Chondrocyte (in vitro differentiated cells): ENCODE measurements at regions not wholly inside any gene's neighbourhood (a gene's known extent, or its start where the extent isn't known, plus 50 kb on each side); places are given as distances from the start of the nearest gene placed in this dataset.

Experiments used
- DNase-seq: peaks from one replicate; pipeline ENCODE4 v3.0.0; 2021; ENCODE audit warnings: mixed read lengths, low spot score
- H3K27ac Mint-ChIP-seq: one replicate; pipeline ENCODE4 v1.8.0; 2021; ENCODE audit warnings: mild to moderate bottlenecking, moderate library complexity, mixed read lengths; ENCODE audit not compliant: unreplicated experiment
- H3K27me3 Mint-ChIP-seq: 2 replicates; pipeline ENCODE4 v1.8.0; 2021; ENCODE audit warnings: low read depth, mixed read lengths
- H3K36me3 Mint-ChIP-seq: 2 replicates; pipeline ENCODE4 v1.8.0; 2021; ENCODE audit warnings: low read depth, mixed read lengths
- H3K4me1 Mint-ChIP-seq: 2 replicates; pipeline ENCODE4 v1.8.0; 2021; ENCODE audit warnings: low read depth, mild to moderate bottlenecking, mixed read lengths
- H3K4me3 Mint-ChIP-seq: one replicate; pipeline ENCODE4 v1.8.0; 2021; ENCODE audit warnings: mild to moderate bottlenecking, moderate library complexity, mixed read lengths; ENCODE audit not compliant: unreplicated experiment
- H3K9me3 Mint-ChIP-seq: 2 replicates; pipeline ENCODE4 v1.8.0; 2021; ENCODE audit warnings: low read depth, mixed read lengths
- TF ChIP-seq, protein P1 (sequence below): fragments of 200-600 bp; sonication (generic); IDR thresholded peaks from 2 replicates; pipeline ENCODE4 v1.5.0; 2021; ENCODE audit warnings: antibody characterized with exemption, mild to moderate bottlenecking, moderate library complexity

DNA sequence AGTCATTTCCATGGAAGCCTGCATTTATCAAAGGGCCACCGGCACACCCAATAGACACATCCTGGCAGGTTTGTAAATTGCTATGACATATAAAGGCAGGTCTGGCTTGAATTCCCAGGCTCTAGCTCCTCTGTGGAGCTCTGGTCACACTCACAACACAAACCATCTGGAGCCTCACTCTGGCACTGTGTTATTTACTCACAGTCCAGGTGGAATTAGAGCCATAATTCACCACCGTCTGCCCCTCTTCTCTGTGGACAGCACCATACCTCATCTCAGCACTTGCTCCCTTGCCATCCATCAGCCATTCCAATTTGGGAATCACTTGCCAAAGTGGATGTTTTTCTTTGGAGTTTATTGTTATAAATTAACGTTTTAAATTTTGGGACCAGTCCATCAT lies 84.3 kb upstream of the OSR1 start:
- no peaks in the 10 kb centered on the region for H3K4me1 Mint-ChIP-seq
- H3K27ac Mint-ChIP-seq: no peak overlapping the region
- H3K4me3 Mint-ChIP-seq: no peak overlapping the region
- H3K9me3 Mint-ChIP-seq: peaks cover 15% of the 10 kb centered on the region
- H3K36me3 Mint-ChIP-seq: peaks cover 4% of the 10 kb centered on the region
- TF ChIP-seq, protein P1, sequence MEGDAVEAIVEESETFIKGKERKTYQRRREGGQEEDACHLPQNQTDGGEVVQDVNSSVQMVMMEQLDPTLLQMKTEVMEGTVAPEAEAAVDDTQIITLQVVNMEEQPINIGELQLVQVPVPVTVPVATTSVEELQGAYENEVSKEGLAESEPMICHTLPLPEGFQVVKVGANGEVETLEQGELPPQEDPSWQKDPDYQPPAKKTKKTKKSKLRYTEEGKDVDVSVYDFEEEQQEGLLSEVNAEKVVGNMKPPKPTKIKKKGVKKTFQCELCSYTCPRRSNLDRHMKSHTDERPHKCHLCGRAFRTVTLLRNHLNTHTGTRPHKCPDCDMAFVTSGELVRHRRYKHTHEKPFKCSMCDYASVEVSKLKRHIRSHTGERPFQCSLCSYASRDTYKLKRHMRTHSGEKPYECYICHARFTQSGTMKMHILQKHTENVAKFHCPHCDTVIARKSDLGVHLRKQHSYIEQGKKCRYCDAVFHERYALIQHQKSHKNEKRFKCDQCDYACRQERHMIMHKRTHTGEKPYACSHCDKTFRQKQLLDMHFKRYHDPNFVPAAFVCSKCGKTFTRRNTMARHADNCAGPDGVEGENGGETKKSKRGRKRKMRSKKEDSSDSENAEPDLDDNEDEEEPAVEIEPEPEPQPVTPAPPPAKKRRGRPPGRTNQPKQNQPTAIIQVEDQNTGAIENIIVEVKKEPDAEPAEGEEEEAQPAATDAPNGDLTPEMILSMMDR: no peak
- no peak for DNase-seq
- peaks cover 2% of the 10 kb centered on the region for H3K27me3 Mint-ChIP-seq

DNA sequence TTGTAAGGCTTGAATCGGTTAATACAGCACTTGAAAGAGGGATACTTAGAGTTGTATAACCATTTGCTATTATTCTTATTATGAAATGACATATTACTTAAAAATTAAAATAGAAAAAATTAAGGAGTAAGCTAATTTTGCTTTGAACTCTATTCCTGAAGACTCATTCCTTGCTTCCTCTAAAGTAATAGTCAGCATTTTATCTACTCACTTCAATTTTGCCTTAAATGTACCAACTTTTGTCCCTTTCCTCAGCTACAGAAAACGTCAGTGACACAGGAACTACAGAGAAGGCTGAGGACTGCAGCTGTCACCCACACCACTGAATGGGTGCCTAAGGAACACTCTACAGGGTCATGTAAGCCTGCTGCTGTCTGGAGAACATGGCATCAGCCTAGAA lies 80.7 kb upstream of the OSR1 start:
- peaks cover 5% of the 10 kb centered on the region for H3K27me3 Mint-ChIP-seq
- no peak overlapping the region for H3K27ac Mint-ChIP-seq
- TF ChIP-seq, protein P1: no peak
- no peaks in the 10 kb centered on the region for H3K36me3 Mint-ChIP-seq
- peaks cover 4% of the 10 kb centered on the region for H3K9me3 Mint-ChIP-seq
- no peak for DNase-seq
- H3K4me1 Mint-ChIP-seq: no peaks in the 10 kb centered on the region
- no peak overlapping the region for H3K4me3 Mint-ChIP-seq

- Mint-ChIP-seq H3K27me3 (peaks cover 3% of the 10 kb centered on the region), H3K4me3 (no peak overlapping the region), H3K27ac (no peak overlapping the region), H3K36me3 (no peaks in the 10 kb centered on the region), H3K4me1 (no peaks in the 10 kb centered on the region), H3K9me3 (no peaks in the 10 kb centered on the region)
- DNase-seq: no peak
- TF ChIP-seq, protein P1: no peak
These were observed 77.4 kb upstream of the OSR1 start for GRCh38 chr2:19435815-19436214.

- Mint-ChIP-seq H3K4me1 (no peaks in the 10 kb centered on the region), H3K36me3 (no peaks in the 10 kb centered on the region)
These were observed 76.0 kb upstream of the OSR1 start for GRCh38 chr2:19434413-19434812.

GRCh38 chr2:19426941-19427340 lies 68.5 kb upstream of the OSR1 start:
- no peak overlapping the region for H3K27ac Mint-ChIP-seq
- DNase-seq: no peak

More at GRCh38 chr2:19434413-19434812, 76.0 kb upstream of the OSR1 start:
- DNase-seq: no peak
- Mint-ChIP-seq H3K9me3 (no peaks in the 10 kb centered on the region), H3K27me3 (peaks cover 3% of the 10 kb centered on the region), H3K4me3 (no peak overlapping the region), H3K27ac (no peak overlapping the region)
- TF ChIP-seq, protein P1: no peak

More at GRCh38 chr2:19426941-19427340, 68.5 kb upstream of the OSR1 start:
- Mint-ChIP-seq H3K4me3 (no peak overlapping the region), H3K36me3 (no peaks in the 10 kb centered on the region), H3K9me3 (no peaks in the 10 kb centered on the region), H3K4me1 (peaks cover 12% of the 10 kb centered on the region), H3K27me3 (no peaks in the 10 kb centered on the region)
- TF ChIP-seq, protein P1: no peak
